NB4 (cell line): ENCODE measurements at regions not wholly inside any gene's neighbourhood (a gene's known extent, or its start where the extent isn't known, plus 50 kb on each side); places are given as distances from the start of the nearest gene placed in this dataset.

Experiments used
- DNase-seq: peaks from one replicate; pipeline ENCODE4 v3.0.0; 2010; ENCODE audit warnings: low read depth
- H3K4me3 ChIP-seq: one replicate; pipeline ENCODE4 v1.5.1; 2011; ENCODE audit warnings: mild to moderate bottlenecking, low read depth, low read length, moderate library complexity
- MAX ChIP-seq: IDR thresholded peaks from 2 replicates; pipeline ENCODE4 v1.6.1; 2011; ENCODE audit warnings: low read depth, low read length
- MYC ChIP-seq: IDR thresholded peaks from 2 replicates; pipeline ENCODE4 v1.6.1; 2011; ENCODE audit warnings: low read depth, low read length
- POLR2A ChIP-seq: IDR thresholded peaks from 2 replicates; pipeline ENCODE4 v1.6.1; 2011; ENCODE audit warnings: mild to moderate bottlenecking; ENCODE audit not compliant: insufficient read length; ENCODE audit errors: extremely low read depth
- TF ChIP-seq, protein P1 (sequence below): IDR thresholded peaks from one replicate; pipeline ENCODE4 v1.5.1; 2012; ENCODE audit warnings: low read depth, low read length

DNA sequence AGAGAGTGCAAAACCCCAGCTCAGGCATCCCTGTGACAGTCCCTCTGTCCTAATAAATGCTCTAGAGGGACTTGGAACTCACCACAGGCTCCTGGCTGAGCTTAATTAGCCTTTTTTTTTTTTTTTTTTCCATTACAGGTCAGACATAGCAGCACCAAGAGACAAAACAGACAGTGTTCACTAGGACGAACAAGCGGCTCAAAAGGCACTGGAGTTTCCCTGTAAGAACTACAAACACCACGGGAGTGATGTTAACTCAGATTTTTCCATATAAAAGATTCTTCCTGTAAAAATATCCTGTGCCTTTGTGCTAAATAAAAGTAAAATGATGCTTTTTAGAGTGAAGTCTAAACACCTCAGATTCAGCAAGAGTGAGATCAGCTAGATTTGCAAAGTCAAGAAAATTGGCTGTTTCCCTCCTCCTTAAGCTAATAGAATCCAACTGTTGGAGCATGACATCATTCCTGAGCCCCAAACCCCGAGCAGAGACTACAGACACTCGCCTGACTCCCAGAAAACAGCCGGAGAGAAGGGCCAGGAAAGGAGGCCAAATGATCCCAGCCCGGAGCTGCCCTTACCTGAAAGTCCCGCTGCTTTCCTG, 101.0 kb upstream of the AKIP1 start:
- TF ChIP-seq MAX: no peak
- TF ChIP-seq, protein P1, sequence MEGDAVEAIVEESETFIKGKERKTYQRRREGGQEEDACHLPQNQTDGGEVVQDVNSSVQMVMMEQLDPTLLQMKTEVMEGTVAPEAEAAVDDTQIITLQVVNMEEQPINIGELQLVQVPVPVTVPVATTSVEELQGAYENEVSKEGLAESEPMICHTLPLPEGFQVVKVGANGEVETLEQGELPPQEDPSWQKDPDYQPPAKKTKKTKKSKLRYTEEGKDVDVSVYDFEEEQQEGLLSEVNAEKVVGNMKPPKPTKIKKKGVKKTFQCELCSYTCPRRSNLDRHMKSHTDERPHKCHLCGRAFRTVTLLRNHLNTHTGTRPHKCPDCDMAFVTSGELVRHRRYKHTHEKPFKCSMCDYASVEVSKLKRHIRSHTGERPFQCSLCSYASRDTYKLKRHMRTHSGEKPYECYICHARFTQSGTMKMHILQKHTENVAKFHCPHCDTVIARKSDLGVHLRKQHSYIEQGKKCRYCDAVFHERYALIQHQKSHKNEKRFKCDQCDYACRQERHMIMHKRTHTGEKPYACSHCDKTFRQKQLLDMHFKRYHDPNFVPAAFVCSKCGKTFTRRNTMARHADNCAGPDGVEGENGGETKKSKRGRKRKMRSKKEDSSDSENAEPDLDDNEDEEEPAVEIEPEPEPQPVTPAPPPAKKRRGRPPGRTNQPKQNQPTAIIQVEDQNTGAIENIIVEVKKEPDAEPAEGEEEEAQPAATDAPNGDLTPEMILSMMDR: no peak
- TF ChIP-seq MYC: no peak
- no peak for TF ChIP-seq POLR2A
- no peak overlapping the region for H3K4me3 ChIP-seq
- DNase-seq: no peak

DNA sequence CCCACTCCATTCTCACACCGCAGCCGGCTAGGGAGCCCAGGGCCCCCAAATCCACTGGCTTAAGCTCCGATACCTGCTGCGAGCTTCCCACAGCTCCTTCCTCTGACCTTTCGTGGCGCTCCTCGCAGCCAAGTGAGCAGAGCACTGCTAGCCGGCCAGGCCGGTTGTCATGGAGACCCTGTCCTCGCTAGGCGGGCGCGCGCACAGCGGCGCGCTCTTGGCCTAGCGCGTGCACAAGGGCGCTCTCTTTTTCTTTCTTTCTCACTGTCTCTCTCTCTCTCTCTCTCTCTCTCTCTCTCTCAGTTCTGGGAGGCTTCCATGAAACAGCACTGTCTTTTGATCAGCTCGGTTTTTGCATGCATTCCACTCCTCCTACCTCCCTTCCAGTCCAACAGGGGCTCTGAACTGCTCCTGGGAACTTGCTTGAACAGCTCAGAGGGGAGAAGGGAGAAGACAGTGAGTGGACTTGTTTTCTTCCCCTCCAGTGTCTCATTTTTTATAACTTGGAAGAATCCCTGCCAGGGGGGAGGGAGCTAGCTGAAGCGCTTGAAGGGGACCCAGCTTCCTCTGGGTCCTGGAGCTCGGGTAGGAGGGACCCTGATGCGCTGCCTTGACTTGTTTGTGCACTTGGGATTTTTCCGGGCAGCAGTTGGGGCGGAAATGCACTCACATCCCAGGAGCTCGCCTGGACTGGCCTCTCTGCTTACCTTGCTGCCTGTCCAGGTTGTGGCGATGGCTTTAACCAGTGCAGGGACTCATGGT, 100.3 kb upstream of the AKIP1 start:
- H3K4me3 ChIP-seq: no peak overlapping the region

DNA sequence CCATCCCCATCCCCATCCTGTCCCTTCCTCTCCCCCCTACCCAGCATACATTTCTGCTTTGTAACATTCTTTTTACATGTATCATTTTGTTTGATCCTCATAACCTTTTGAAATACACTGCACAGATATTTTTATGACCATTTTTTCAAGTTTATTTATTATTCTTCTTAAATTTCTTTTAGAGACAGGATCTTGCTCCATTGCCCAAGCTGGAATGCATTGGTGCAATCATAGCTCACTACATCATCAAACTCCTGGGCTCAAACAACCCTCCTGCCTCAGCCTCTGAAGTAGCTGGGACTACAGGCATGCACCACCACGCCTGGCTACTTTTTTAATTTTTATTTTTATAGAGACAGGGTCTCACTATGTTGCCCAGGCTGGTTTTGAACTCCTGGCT, 99.4 kb upstream of the AKIP1 start:
- no peak for TF ChIP-seq MYC
- TF ChIP-seq POLR2A: no peak
- TF ChIP-seq MAX: no peak
- TF ChIP-seq, protein P1: no peak
- no peak overlapping the region for H3K4me3 ChIP-seq
- DNase-seq: no peak

More for the DNA sequence above, 100.3 kb upstream of the AKIP1 start:
- DNase-seq: no peak
- TF ChIP-seq MAX (no peak), MYC (no peak), POLR2A (no peak)
- TF ChIP-seq, protein P1: no peak

DNA sequence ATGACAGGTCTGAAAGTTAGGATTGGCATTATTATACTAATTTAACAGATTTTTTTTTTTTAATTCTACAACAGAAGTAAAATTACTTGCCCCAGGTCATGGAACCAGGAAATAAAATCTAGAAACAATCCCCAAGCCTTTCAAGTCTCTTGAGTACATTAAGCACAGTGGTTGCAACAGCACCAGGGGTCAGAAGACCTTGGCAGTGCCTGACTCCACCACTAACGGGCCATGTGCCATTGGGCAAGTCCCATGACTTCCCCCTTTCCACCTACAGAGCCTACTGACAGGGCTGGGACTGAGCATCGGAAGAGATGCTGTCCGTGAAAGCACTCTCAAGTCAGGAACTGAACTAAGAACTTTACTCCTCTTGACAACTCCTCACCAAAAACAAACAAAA, 98.6 kb upstream of the AKIP1 start:
- DNase-seq: peak; percentile 71
- TF ChIP-seq POLR2A: no peak
- TF ChIP-seq, protein P1: no peak
- peak; percentile 54 for TF ChIP-seq MAX
- peak; percentile 50 for TF ChIP-seq MYC
- no peak overlapping the region for H3K4me3 ChIP-seq

DNA sequence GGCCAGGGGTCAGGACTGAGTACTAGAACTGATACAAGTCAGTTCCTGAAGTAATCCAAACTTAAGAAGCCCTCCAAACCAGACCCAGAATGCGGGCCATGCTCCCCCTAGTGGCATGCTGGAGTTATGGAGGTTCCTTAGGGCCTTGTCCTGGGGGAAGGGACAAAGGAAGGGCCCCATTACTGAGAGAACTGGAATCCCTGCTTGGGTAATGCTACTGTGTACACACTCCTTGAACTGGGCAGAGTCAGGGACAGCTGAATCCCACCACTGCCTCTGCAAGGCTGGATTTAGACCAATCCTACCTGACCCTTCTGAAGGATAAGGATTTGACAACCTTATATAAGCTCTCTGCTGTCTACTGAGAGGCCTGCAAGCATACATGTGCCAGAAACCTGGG, 97.3 kb upstream of the AKIP1 start:
- no peak overlapping the region for H3K4me3 ChIP-seq
- peak; percentile 38; the same call in 1 of the 2 replicates for TF ChIP-seq MAX
- TF ChIP-seq, protein P1: peak; percentile 95
- no peak for TF ChIP-seq POLR2A
- TF ChIP-seq MYC: no peak
- DNase-seq: peak; percentile 86
